ENCODE measurements at regions not wholly inside any gene's neighbourhood (a gene's known extent, or its start where the extent isn't known, plus 50 kb on each side); places are given as distances from the start of the nearest gene placed in this dataset.

GRCh38 chr5:153080940-153081339 is 409.5 kb upstream of the GRIA1 start:
- WGBS = 86% methylated on average over 6 of the region's 6 CpGs
- intact Hi-C loops (cut with DNase I) = no loop called here
- H3K4me3 ChIP-seq = no peak overlapping the region

DNA sequence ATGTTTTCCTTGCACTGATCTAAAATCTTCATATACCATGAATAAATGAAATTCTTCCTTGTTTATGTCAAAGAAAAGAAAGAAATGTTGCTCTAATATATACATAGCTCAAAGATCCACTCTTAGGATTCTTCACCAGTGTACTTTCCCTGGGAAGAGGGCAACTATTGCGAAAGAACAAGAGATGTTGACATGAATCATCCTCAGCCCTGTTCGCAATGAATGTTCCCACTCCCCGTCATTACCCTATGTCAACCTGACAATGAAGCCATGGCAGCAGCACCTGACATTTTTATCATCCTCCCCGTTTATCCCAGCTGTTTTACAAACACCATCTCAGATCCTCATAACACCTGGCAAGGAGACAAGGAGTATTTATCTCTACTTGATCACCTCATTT is 409.1 kb upstream of the GRIA1 start:
- WGBS = 51% methylated on average over 4 of the region's 4 CpGs
- no peak for DNase-seq (ENCODE audit: low spot score)

More at GRCh38 chr5:153080940-153081339, 409.5 kb upstream of the GRIA1 start:
- no peaks in the 10 kb centered on the region for H3K27me3 ChIP-seq (replicated peaks; ENCODE audit: insufficient read depth)
- no peak overlapping the region for H3K27ac ChIP-seq
- TF ChIP-seq POLR2A (IDR thresholded peaks at IDR 0.05) (no peak), POLR2AphosphoS5 (IDR thresholded peaks at IDR 0.05) (no peak)
- TF ChIP-seq, protein P1, sequence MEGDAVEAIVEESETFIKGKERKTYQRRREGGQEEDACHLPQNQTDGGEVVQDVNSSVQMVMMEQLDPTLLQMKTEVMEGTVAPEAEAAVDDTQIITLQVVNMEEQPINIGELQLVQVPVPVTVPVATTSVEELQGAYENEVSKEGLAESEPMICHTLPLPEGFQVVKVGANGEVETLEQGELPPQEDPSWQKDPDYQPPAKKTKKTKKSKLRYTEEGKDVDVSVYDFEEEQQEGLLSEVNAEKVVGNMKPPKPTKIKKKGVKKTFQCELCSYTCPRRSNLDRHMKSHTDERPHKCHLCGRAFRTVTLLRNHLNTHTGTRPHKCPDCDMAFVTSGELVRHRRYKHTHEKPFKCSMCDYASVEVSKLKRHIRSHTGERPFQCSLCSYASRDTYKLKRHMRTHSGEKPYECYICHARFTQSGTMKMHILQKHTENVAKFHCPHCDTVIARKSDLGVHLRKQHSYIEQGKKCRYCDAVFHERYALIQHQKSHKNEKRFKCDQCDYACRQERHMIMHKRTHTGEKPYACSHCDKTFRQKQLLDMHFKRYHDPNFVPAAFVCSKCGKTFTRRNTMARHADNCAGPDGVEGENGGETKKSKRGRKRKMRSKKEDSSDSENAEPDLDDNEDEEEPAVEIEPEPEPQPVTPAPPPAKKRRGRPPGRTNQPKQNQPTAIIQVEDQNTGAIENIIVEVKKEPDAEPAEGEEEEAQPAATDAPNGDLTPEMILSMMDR (IDR thresholded peaks at IDR 0.05) = no peak
- no peaks in the 10 kb centered on the region for H3K4me1 ChIP-seq (replicated peaks)
- no peak for DNase-seq (ENCODE audit: low spot score)
- H3K9me3 ChIP-seq = no peaks in the 10 kb centered on the region
- no peaks in the 10 kb centered on the region for H3K36me3 ChIP-seq

DNA sequence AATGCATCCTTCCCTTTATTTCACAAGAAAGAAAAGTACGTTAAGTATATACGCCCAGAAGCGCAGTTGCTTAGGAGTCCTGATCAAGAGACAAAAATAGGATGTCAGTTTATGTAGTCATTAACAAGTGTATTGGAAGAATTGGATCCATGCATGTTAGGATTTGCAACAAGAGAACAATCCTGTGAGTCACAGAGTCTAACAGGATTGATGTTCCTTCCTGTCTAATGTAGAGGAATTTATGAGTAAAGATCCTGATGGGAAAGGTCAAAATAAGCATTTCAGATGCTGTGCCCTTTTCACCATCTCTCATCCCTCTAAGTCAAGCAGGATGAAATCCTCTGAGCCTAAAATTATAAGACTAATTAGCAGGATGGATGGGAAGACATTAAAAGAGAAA is 406.0 kb upstream of the GRIA1 start:
- no peaks in the 10 kb centered on the region for H3K9me3 ChIP-seq
- intact Hi-C loops (cut with DNase I) = no loop called here
- 70% methylated on average over 3 of the region's 3 CpGs for WGBS
- TF ChIP-seq POLR2AphosphoS5 (IDR thresholded peaks at IDR 0.05) (no peak), POLR2A (IDR thresholded peaks at IDR 0.05) (no peak)
- TF ChIP-seq, protein P1 (IDR thresholded peaks at IDR 0.05) = no peak
- DNase-seq (ENCODE audit: low spot score) = no peak
- H3K4me1 ChIP-seq (replicated peaks) = no peaks in the 10 kb centered on the region
- H3K27ac ChIP-seq = no peak overlapping the region
- H3K27me3 ChIP-seq (replicated peaks; ENCODE audit: insufficient read depth) = no peaks in the 10 kb centered on the region
- no peaks in the 10 kb centered on the region for H3K36me3 ChIP-seq
- H3K4me3 ChIP-seq = no peak overlapping the region

More for the DNA sequence above, 409.1 kb upstream of the GRIA1 start:
- Histone ChIP-seq H3K27ac (no peak overlapping the region), H3K36me3 (no peaks in the 10 kb centered on the region), H3K27me3 (replicated peaks; ENCODE audit: insufficient read depth) (no peaks in the 10 kb centered on the region), H3K4me3 (no peak overlapping the region), H3K9me3 (no peaks in the 10 kb centered on the region), H3K4me1 (replicated peaks) (no peaks in the 10 kb centered on the region)
- TF ChIP-seq, protein P1 (IDR thresholded peaks at IDR 0.05) = no peak
- no peak for TF ChIP-seq POLR2AphosphoS5 (IDR thresholded peaks at IDR 0.05)
- no peak for TF ChIP-seq POLR2A (IDR thresholded peaks at IDR 0.05)
- intact Hi-C loops (cut with DNase I) = no loop called here

- WGBS = 48% methylated on average over 2 of the region's 2 CpGs
- intact Hi-C loops (cut with DNase I) = no loop called here
- DNase-seq (ENCODE audit: low spot score) = no peak
- H3K27me3 ChIP-seq (replicated peaks; ENCODE audit: insufficient read depth) = no peaks in the 10 kb centered on the region
- TF ChIP-seq POLR2A (IDR thresholded peaks at IDR 0.05) (no peak), POLR2AphosphoS5 (IDR thresholded peaks at IDR 0.05) (no peak)
- TF ChIP-seq, protein P1 (IDR thresholded peaks at IDR 0.05) = no peak
- no peaks in the 10 kb centered on the region for H3K4me1 ChIP-seq (replicated peaks)
- no peak overlapping the region for H3K27ac ChIP-seq
- no peaks in the 10 kb centered on the region for H3K9me3 ChIP-seq
- H3K4me3 ChIP-seq = no peak overlapping the region
- H3K36me3 ChIP-seq = no peaks in the 10 kb centered on the region
Measured at GRCh38 chr5:153086486-153086885, 404.0 kb upstream of the GRIA1 start.

DNA sequence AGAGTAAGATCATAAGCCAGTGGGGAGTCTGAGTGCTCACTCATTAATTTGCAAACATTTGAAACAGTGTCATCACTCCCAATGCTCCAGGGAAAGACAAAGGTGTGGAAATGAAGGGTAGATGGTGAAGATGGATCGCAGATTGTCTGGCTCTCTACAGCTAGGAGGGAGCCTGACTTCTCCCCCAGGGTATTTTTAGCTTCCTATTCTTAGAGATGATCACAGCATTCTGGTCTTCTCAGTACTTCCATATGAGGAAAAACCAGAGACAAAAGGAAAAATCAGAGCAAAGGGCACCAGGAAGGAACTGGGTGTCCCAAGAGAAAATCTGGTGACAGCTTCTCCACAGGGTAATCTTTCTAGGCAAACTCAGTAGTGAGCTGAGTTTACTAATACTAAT is 401.9 kb upstream of the GRIA1 start:
- intact Hi-C loops (cut with DNase I) = no loop called here
- Histone ChIP-seq H3K27me3 (replicated peaks; ENCODE audit: insufficient read depth) (no peaks in the 10 kb centered on the region), H3K9me3 (no peaks in the 10 kb centered on the region), H3K36me3 (no peaks in the 10 kb centered on the region), H3K27ac (no peak overlapping the region), H3K4me3 (no peak overlapping the region), H3K4me1 (replicated peaks) (no peaks in the 10 kb centered on the region)
- WGBS = 91% methylated on average over 1 of the region's 1 CpG
- TF ChIP-seq POLR2AphosphoS5 (IDR thresholded peaks at IDR 0.05) = no peak
- DNase-seq (ENCODE audit: low spot score) = no peak
